Adrenal gland (tissue), 5 donors: ENCODE measurements at regions not wholly inside any gene's neighbourhood (a gene's known extent, or its start where the extent isn't known, plus 50 kb on each side); places are given as distances from the start of the nearest gene placed in this dataset.

ENCODE experiments used
- CTCF ChIP-seq, 6 experiments: fragments of 450-650 bp in 4 of 6; fragments of 200-600 bp in 2 of 6; sonication (generic) in 1 of 6; IDR thresholded peaks; 1 replicate in 5 of 6; 2 replicates in 1 of 6; pipeline versions ENCODE4 v1.5.1 to v1.8.0; 2016 to 2021; ENCODE audit warnings: antibody characterized with exemption in 6 of 6, mild to moderate bottlenecking in 2 of 6, moderate library complexity in 1 of 6
- POLR2A ChIP-seq, 2 donors: fragments of 450-650 bp; IDR thresholded peaks; one replicate each; pipeline ENCODE4 v1.6.1; 2017; ENCODE audit warnings: antibody characterized with exemption in 2 of 2, mild to moderate bottlenecking in 2 of 2, moderate library complexity in 1 of 2
- donor health status: DM: no; HTN: no; CAD: no.

DNA sequence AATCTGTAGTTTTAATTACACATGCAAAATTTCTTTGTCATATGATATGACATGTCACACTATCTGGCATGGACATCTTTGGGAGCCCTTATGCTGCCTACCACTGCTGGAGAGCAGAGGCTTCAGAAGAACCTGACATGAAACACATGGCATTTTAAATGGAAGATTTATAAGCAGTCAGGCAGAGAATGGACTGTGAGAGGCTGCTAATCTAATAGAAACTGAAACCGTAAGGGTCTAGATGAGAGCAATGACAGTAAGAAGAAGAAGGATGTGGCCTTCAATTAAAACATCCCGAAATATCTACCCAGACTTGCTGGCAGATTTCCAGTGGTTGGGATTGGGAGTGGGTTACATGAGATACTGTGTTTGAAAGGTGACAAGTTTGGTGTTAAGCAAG is 149.8 kb downstream of the MACIR start:
- TF ChIP-seq CTCF (IDR thresholded peaks at IDR 0.05) (no peak), POLR2A (IDR thresholded peaks at IDR 0.05) (no peak)
